Right cardiac atrium (tissue), 5 donors: ENCODE measurements at regions not wholly inside any gene's neighbourhood (a gene's known extent, or its start where the extent isn't known, plus 50 kb on each side); places are given as distances from the start of the nearest gene placed in this dataset.

Source experiments
- ATAC-seq, 2 donors: fragments of 200-7000 bp; cut with Tn5 transposase; one replicate each; pipeline versions ENCODE4 v1.8.0 to v1.9.1; 2020; ENCODE audit warnings: moderate library complexity in 2 of 2, mild to moderate bottlenecking in 1 of 2
- DNase-seq, 3 donors: peaks; one replicate each; pipeline ENCODE4 v3.0.0-alpha.2; 2020
- H3K27ac ChIP-seq: one replicate; pipeline ENCODE4 v1.5.1; 2013; ENCODE audit warnings: mild to moderate bottlenecking, low read length, control low read depth, moderate library complexity
- H3K27me3 ChIP-seq: one replicate; pipeline ENCODE4 v1.6.1; 2013; ENCODE audit not compliant: control insufficient read depth, insufficient read depth
- H3K4me1 ChIP-seq: one replicate; pipeline ENCODE4 v1.6.1; 2013; ENCODE audit warnings: low read length; ENCODE audit not compliant: control insufficient read depth, insufficient read depth
- H3K4me3 ChIP-seq: one replicate; pipeline ENCODE4 v1.5.1; 2013; ENCODE audit warnings: low read length, control low read depth
- H3K9me3 ChIP-seq: one replicate; pipeline ENCODE4 v1.6.1; 2013; ENCODE audit warnings: low read length; ENCODE audit not compliant: control insufficient read depth
- WGBS: extraction: QIAGEN DNeasy Blood & Tissue Kit; methylation state at CpG from one replicate; pipeline ENCODE4 v1.1.7; 2013; 5-methylcytosine and 5-hydroxymethylcytosine counted together
- intact Hi-C, 4 donors: fragments of 100-400 bp; cut with DNase I; formaldehyde crosslinking; loops; one replicate each; pipeline versions ENCODE4 v1.11.0 to v1.14.0; 2022 to 2023
- donor health status: healthy with polysubstance abuse.
- donor health status: DM: no; HTN: yes; CAD: no.
- donor health status: DM: no; HTN: no; CAD: no.
- donor health status: DM: no; HTN: yes; CAD: no; lungs with severe emphysema.
- donor health status: DM: yes; HTN: yes; CAD: no.

DNA sequence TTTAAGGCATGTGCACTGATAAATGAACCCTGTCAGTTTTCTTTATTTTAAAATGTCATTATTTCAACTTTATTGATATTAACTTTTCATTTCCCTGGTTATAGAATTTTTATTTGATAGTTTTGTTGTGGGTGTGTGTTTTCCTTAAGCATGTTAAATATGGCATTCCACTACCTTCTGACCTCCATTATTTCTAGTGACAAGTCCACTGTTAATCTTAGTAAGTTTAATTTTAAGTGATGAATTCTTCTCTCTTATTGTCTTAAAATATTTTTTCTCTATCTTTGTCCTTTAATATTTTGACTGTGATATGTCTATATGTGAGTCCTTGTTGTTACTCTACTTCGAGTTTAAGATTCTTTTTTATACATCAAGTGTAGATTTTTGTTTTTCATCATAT, 685.7 kb downstream of the GALR1 start:
- WGBS: 67% methylated on average over 1 of the region's 1 CpG
- H3K27me3 ChIP-seq: no peaks in the 10 kb centered on the region
- intact Hi-C loops: no loop called here
- ATAC-seq (no peak), DNase-seq (no peak)
- H3K4me1 ChIP-seq: no peaks in the 10 kb centered on the region
- no peak overlapping the region for H3K4me3 ChIP-seq
- H3K9me3 ChIP-seq: no peaks in the 10 kb centered on the region
- H3K27ac ChIP-seq: no peak overlapping the region

DNA sequence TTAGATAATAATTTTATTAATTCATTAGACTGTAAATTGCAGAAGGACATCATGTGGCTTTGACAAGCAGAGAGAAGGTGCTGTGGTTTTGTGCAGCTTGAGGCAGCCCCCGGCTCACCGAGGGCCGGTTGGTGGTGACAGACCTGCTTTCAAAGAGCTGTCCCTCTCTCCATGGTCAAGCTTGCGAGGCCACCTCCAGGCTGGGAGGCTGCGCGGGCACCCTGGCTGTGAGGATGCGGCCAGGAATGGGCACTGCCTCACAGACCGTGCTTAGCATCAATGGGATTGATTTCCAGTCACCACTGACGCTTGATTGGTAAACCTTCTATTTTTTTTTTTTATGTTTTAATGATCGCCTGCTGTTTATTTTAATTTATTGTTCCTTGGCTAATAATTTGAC, 690.9 kb downstream of the GALR1 start:
- Histone ChIP-seq H3K9me3 (no peaks in the 10 kb centered on the region), H3K27me3 (no peaks in the 10 kb centered on the region), H3K4me3 (no peak overlapping the region), H3K4me1 (no peaks in the 10 kb centered on the region), H3K27ac (no peak overlapping the region)
- 85% methylated on average over 10 of the region's 10 CpGs for WGBS
- ATAC-seq (no peak), DNase-seq (peak in 2 of 3 donors; percentile 28)
- intact Hi-C loops: no loop called here

DNA sequence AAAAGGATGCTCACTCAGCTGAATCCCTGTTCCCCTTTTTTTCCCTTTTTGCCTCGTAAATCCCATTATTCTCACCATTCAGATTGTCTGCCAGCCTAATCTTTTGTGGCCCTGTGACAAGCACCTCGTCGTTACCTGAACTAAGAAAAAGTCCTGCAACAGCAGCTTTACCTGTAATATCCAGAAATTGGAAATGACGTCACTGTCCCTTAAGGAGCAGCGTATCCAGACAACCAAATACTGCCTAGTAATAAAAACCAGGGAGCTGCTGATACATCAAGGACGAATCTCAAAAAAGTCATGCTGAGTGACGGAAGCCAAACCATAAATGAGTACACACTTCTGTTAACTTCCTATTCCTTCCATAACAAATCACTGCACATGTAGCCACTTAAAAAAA, 694.9 kb downstream of the GALR1 start:
- ATAC-seq: no peak
- WGBS: 76% methylated on average over 7 of the region's 7 CpGs
- intact Hi-C loops: no loop called here

GRCh38 chr18:77948567-77948966, 698.9 kb downstream of the GALR1 start:
- Histone ChIP-seq H3K4me1 (no peaks in the 10 kb centered on the region), H3K27ac (no peak overlapping the region), H3K27me3 (no peaks in the 10 kb centered on the region), H3K4me3 (no peak overlapping the region), H3K9me3 (no peaks in the 10 kb centered on the region)
- ATAC-seq (no peak), DNase-seq (no peak)
- 29% methylated on average over 2 of the region's 2 CpGs for WGBS
- intact Hi-C loops: no loop called here

More for the DNA sequence above, 694.9 kb downstream of the GALR1 start:
- Histone ChIP-seq H3K9me3 (no peaks in the 10 kb centered on the region), H3K27ac (no peak overlapping the region), H3K4me1 (no peaks in the 10 kb centered on the region), H3K27me3 (no peaks in the 10 kb centered on the region), H3K4me3 (no peak overlapping the region)
- DNase-seq: no peak

DNA sequence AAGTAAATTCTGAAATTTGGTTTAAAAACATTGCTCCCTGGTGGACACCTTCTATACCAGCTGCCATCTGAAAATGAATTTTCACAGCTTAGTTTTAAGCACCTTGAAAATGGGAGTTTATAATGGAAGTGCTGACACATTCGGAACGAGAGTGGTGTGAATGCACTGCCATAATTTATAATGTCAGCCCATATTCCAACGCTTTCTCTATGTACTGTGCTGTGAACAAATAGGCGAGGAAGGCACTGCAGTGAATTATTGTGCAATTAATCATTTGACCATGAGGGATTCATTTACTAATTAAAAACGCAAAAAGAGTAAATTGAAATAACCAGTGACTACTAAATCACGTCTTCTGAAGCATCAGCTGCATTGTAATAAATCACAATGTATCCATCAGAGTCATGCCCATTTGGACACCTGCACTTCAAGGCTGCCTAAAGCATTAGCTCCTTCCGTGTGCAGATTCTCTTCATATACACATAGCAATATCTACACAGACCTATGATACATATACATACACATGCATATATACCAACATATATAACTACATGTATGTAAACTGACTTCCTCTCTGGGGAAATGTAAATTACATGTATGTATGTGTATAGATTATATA, 699.8 kb downstream of the GALR1 start:
- no peaks in the 10 kb centered on the region for H3K4me1 ChIP-seq
- no peak for ATAC-seq
- no peak overlapping the region for H3K4me3 ChIP-seq
- H3K27ac ChIP-seq: no peak overlapping the region
- WGBS: 81% methylated on average over 7 of the region's 7 CpGs
- no peaks in the 10 kb centered on the region for H3K27me3 ChIP-seq
- DNase-seq: no peak
- H3K9me3 ChIP-seq: no peaks in the 10 kb centered on the region
- intact Hi-C loops: no loop called here

DNA sequence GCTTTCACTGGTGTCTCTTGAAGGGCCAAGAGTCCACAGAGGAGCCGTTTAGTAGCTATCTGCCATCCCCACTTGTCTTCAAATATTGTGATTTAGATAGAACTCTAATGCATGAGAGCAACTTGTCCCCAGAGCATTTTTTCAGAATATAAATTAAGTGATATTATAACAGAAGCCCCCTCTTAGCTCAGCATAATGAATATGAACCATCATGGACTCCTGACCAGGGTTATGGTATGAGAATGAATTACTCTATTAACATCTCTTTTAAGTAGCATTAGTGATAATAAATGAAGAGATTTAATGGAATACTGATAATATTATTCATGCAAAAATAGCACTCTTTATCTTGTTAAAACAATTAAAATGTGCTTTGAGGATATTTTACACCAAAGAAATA, 709.6 kb downstream of the GALR1 start:
- DNase-seq (no peak), ATAC-seq (no peak)
- no peak overlapping the region for H3K4me3 ChIP-seq
- no peaks in the 10 kb centered on the region for H3K27me3 ChIP-seq
- no peaks in the 10 kb centered on the region for H3K4me1 ChIP-seq
- H3K9me3 ChIP-seq: no peaks in the 10 kb centered on the region
- WGBS: 66% methylated on average over 1 of the region's 1 CpG
- no peak overlapping the region for H3K27ac ChIP-seq
- intact Hi-C loops: no loop called here

DNA sequence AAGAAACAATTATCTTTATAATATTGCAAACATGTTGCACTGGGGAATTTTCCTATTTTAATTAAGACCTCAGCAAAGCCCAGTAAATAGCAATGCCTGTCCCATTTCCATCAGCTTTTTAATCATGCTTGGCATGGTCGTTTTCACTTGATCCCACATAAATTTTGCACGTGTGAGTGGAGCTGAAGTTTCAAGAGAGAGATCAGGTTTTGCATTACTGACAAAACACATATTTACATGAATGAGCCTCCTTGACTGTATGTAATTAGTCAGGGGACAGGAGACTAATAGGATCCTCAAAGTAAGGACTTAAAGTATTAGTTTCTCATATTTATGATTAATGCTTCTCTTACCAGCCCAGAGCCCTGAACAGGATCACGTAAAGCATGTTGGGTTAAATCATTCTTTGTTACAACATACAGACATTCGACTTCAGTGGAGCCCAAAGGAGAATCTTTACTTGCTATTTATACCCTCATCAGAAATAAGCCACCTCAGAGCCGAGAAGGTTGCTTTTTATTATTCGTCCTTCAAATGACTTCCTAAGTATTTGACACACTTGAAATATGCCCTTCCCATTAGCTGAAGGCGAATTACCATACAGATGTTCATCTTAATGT, 711.3 kb downstream of the GALR1 start:
- Histone ChIP-seq H3K9me3 (no peaks in the 10 kb centered on the region), H3K27me3 (no peaks in the 10 kb centered on the region), H3K4me3 (no peak overlapping the region), H3K27ac (no peak overlapping the region), H3K4me1 (no peaks in the 10 kb centered on the region)
- 61% methylated on average over 7 of the region's 7 CpGs for WGBS
- ATAC-seq (no peak), DNase-seq (no peak)
- intact Hi-C loops: no loop called here

- intact Hi-C loops: no loop called here
- no peak overlapping the region for H3K4me3 ChIP-seq
- WGBS: 71% methylated on average over 5 of the region's 5 CpGs
- ATAC-seq (no peak), DNase-seq (no peak)
- no peak overlapping the region for H3K27ac ChIP-seq
- H3K27me3 ChIP-seq: no peaks in the 10 kb centered on the region
- no peaks in the 10 kb centered on the region for H3K9me3 ChIP-seq
- H3K4me1 ChIP-seq: no peaks in the 10 kb centered on the region
Observed at GRCh38 chr18:77967071-77967470, 717.4 kb downstream of the GALR1 start.

DNA sequence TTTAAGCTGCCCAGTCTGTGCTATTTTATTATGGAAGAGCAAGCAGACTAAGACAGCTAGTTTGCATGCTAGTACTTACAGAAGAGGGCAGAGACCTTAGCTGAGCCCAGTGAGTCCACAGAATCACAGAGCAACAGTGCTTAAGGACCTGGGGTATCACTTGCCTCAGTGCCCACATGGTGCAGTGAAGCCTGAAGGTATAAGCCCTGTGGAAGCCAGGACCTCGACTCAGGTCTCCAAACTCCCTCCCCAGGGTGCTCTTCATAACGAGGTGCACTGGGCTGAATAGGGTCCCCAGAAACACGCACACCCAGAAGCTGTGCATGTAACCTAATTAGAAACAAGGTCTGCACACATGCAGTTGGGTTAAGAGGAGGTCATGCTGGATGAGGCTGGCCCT, 718.1 kb downstream of the GALR1 start:
- no peaks in the 10 kb centered on the region for H3K4me1 ChIP-seq
- DNase-seq (no peak), ATAC-seq (no peak)
- no peaks in the 10 kb centered on the region for H3K9me3 ChIP-seq
- H3K4me3 ChIP-seq: no peak overlapping the region
- H3K27ac ChIP-seq: no peak overlapping the region
- WGBS: 69% methylated on average over 3 of the region's 3 CpGs
- no peaks in the 10 kb centered on the region for H3K27me3 ChIP-seq
- intact Hi-C loops: no loop called here

DNA sequence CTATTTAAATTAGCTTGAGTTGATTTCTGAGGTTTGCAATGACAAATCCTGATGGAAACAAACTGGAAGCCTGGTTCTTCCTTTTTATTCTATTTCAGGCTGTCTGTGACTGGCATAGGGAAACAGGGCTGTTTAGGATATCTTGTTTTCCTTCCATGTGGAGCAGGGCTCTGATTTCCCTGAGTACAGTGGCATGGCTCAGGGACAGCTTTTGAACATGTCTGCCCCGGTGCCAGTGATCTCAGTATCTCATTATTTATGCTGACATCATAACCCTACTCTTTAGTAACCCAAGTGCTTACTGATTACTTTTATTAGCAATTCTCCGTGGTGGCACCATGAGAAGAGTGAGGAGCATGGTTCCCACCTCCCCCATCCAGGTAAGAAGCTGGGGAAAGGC, 720.3 kb downstream of the GALR1 start:
- Histone ChIP-seq H3K4me1 (no peaks in the 10 kb centered on the region), H3K27ac (no peak overlapping the region), H3K9me3 (no peaks in the 10 kb centered on the region), H3K27me3 (no peaks in the 10 kb centered on the region), H3K4me3 (no peak overlapping the region)
- intact Hi-C loops: no loop called here
- no peak for ATAC-seq
- 56% methylated on average over 2 of the region's 2 CpGs for WGBS
- no peak for DNase-seq

DNA sequence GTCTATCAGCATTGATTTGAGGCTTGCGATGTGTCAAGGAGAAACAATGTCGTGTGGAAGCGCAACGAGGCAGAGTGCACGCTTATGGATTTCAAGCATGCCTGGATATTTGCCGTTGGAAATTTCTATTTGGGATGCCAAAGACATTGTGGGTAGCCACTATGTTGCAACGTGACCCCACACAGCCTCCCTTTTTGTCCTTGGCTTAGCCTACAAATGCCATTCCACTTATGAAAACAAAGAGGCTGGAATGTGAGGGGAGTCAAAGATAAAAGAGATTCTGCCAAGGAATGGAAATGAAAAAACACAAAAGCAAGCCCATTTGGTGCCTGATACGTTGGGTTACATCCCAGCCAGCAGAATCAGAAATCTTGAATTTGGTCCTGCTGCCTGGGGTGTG, 721.2 kb downstream of the GALR1 start:
- no peaks in the 10 kb centered on the region for H3K27me3 ChIP-seq
- no peak overlapping the region for H3K4me3 ChIP-seq
- ATAC-seq: no peak
- intact Hi-C loops: no loop called here
- no peaks in the 10 kb centered on the region for H3K4me1 ChIP-seq
- no peak overlapping the region for H3K27ac ChIP-seq
- DNase-seq: no peak
- no peaks in the 10 kb centered on the region for H3K9me3 ChIP-seq
- WGBS: 74% methylated on average over 8 of the region's 8 CpGs

- Histone ChIP-seq H3K4me3 (no peak overlapping the region), H3K27ac (no peak overlapping the region), H3K9me3 (no peaks in the 10 kb centered on the region), H3K27me3 (no peaks in the 10 kb centered on the region), H3K4me1 (no peaks in the 10 kb centered on the region)
- intact Hi-C loops: no loop called here
- no peak for DNase-seq
- ATAC-seq: no peak
- WGBS: 91% methylated on average over 8 of the region's 8 CpGs
Observed at GRCh38 chr18:77973745-77974144, 724.1 kb downstream of the GALR1 start.
